NCI-H2107 treated with DMSO at 0.1 percent for 48 hours (cell line): ENCODE measurements at regions not wholly inside any gene's neighbourhood (a gene's known extent, or its start where the extent isn't known, plus 50 kb on each side); places are given as distances from the start of the nearest gene placed in this dataset.

Experiments
- DNase-seq: peaks from one replicate; lab custom pipeline; 2025; ENCODE audit not compliant: unreplicated experiment; lab: John Stamatoyannopoulos, UW

- DNase-seq = no peak
Observed at GRCh38 chr5:28750251-28750650, 1711.9 kb upstream of the CDH9 start.

- no peak for DNase-seq
Observed at GRCh38 chr5:28748446-28748845, 1710.1 kb upstream of the CDH9 start.

GRCh38 chr5:28743716-28744110 lies 1705.3 kb upstream of the CDH9 start:
- no peak for DNase-seq

GRCh38 chr5:28743025-28743715 lies 1704.8 kb upstream of the CDH9 start:
- no peak for DNase-seq

GRCh38 chr5:28737682-28738081 lies 1699.3 kb upstream of the CDH9 start:
- DNase-seq = no peak

- no peak for DNase-seq
Observed at GRCh38 chr5:28737222-28737621, 1698.8 kb upstream of the CDH9 start.

GRCh38 chr5:28734396-28734795 lies 1696.0 kb upstream of the CDH9 start:
- DNase-seq = no peak

GRCh38 chr5:28729067-28729466 lies 1690.7 kb upstream of the CDH9 start:
- no peak for DNase-seq

- DNase-seq = no peak
Observed at GRCh38 chr5:28726815-28727214, 1688.4 kb upstream of the CDH9 start.

GRCh38 chr5:28725001-28725400 lies 1686.6 kb upstream of the CDH9 start:
- no peak for DNase-seq

- DNase-seq = no peak
Observed at GRCh38 chr5:28714907-28715698, 1676.7 kb upstream of the CDH9 start.

GRCh38 chr5:28710360-28710759 lies 1672.0 kb upstream of the CDH9 start:
- DNase-seq = no peak

GRCh38 chr5:28708472-28708871 lies 1670.1 kb upstream of the CDH9 start:
- DNase-seq = no peak

- no peak for DNase-seq
Observed at GRCh38 chr5:28707706-28708105, 1669.3 kb upstream of the CDH9 start.

GRCh38 chr5:28703651-28704260 lies 1665.4 kb upstream of the CDH9 start:
- DNase-seq = no peak

GRCh38 chr5:28691526-28691925 lies 1653.1 kb upstream of the CDH9 start:
- DNase-seq = no peak

- no peak for DNase-seq
Observed at GRCh38 chr5:28685794-28686193, 1647.4 kb upstream of the CDH9 start.

GRCh38 chr5:28678899-28679298 lies 1640.5 kb upstream of the CDH9 start:
- DNase-seq = no peak

- DNase-seq = no peak
Observed at GRCh38 chr5:28666110-28666509, 1627.7 kb upstream of the CDH9 start.

GRCh38 chr5:28648108-28648507 lies 1609.7 kb upstream of the CDH9 start:
- no peak for DNase-seq

GRCh38 chr5:28632607-28633006 lies 1594.2 kb upstream of the CDH9 start:
- DNase-seq = no peak

- no peak for DNase-seq
Observed at GRCh38 chr5:28603869-28604268, 1565.5 kb upstream of the CDH9 start.
